Erythroblast (primary cell): ENCODE measurements at regions not wholly inside any gene's neighbourhood (a gene's known extent, or its start where the extent isn't known, plus 50 kb on each side); places are given as distances from the start of the nearest gene placed in this dataset.

Experiments
- GATA1 ChIP-seq: IDR thresholded peaks from 2 replicates; pipeline ENCODE4 v1.6.1; 2011; ENCODE audit warnings: low read depth, mild to moderate bottlenecking, control low read depth, low read length, moderate library complexity
- POLR2A ChIP-seq: IDR thresholded peaks from 2 replicates; pipeline ENCODE4 v1.6.1; 2011; ENCODE audit warnings: mild to moderate bottlenecking, low read length

GRCh38 chr2:226282151-226282550 is 517.5 kb downstream of the IRS1 start:
- TF ChIP-seq POLR2A = no peak
- no peak for TF ChIP-seq GATA1
